NT2/D1 (cell line): ENCODE measurements at regions not wholly inside any gene's neighbourhood (a gene's known extent, or its start where the extent isn't known, plus 50 kb on each side); places are given as distances from the start of the nearest gene placed in this dataset.

Experiments used
- SUZ12 ChIP-seq: IDR thresholded peaks from 2 replicates; pipeline ENCODE4 v1.6.1; 2011; ENCODE audit not compliant: insufficient read length, insufficient read depth; ENCODE audit errors: extremely low read depth
- YY1 ChIP-seq: IDR thresholded peaks from 2 replicates; pipeline ENCODE4 v1.6.1; 2011; ENCODE audit not compliant: insufficient read length, insufficient read depth

DNA sequence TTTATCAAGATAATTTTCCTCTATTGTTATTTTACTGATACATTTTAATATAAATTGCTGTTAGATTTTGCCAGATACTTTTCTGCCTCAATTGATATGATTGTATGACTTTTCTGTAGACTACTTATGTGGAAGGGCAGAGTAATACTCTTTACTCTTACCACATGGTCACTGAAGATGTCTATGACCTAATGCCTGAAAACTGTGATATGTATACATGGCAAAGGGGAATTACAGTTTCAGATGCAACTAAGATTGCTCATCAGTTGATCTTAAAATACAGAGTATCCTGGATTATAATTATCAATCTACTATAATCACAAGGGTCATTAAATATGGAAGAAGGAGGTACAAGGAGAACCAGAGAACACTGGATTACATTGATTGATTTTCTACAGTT, 1528.0 kb downstream of the BRINP3 start:
- TF ChIP-seq SUZ12: no peak
- TF ChIP-seq YY1: no peak
